HG03135 (cell line): ENCODE measurements at regions not wholly inside any gene's neighbourhood (a gene's known extent, or its start where the extent isn't known, plus 50 kb on each side); places are given as distances from the start of the nearest gene placed in this dataset.
A peak's percentile ranks its signal among the peaks of the same experiment; 100 is the strongest.
"Not testable (repeated sequence)": the region's sequence is repeated elsewhere in the genome, so short reads cannot be mapped to it uniquely, and the experiment has no call there.

Source experiments
- ATAC-seq: cut with Tn5 transposase; IDR thresholded peaks from one replicate; pipeline ENCODE4 v1.9.1; 2021; ENCODE audit warnings: mild to moderate bottlenecking, moderate library complexity; ENCODE audit not compliant: unreplicated experiment

DNA sequence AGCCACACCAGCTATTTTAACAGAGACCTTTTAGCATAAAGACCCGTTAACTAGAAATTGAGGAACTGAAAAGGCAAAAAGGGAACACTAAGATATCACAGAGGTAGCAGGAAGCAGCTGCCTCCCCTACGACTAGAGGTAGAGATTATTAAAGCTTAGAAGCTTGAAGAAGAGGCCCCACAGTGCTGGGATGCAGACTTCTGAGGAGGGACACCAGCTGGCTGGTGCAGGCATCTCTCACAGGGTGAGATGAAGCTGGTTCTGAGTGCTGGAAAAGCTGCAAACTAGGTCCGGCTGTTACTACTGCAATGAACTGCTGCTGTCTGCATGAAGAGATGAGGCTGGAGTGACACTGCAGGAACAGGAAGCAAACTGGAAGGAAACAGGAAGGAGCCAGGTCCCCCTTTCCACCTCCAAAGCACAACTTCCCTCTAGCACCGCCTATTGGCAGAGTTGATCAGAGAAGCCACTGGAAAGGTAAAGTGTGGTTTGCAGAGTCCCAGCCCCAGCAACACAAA, 61.2 kb upstream of the MRPS9 start:
- ATAC-seq: peak; percentile 99

DNA sequence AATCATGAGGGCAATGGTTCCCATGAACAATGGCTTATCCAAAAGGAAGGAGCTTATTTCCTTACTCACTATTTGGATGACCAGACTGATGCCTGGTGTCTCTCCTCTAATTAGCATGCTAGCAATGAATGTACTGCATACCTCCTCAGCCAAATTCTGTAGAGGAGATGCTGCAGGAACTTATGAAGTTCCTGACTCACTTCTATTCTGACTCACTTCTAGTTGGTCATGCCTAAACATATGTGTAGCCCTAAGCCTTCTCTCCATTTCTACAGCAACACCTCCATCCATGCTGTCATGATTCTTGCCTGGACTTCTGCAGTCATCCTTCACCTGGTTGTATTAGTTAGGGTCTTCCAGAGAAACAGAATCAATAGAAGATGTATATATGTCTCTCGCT, 59.9 kb upstream of the MRPS9 start:
- no peak for ATAC-seq

DNA sequence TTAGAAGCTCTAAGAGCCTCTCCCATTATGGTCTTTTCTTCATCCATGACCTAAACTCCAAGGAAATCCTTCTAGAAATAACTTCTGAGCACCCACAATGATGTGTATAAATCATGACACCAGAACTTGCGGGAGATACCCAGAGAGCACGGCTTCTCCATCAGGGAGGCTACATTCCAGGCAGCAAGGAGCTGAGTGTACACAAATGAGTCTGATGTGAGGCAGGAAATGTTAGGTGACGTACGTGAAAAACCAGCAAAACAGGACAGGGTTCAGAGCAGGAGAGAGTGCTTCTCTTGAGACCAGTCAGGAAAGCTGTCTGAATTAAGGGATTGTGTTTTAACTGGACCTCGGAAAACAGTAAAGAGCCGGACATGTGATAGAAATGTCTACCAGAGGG, 58.1 kb upstream of the MRPS9 start:
- ATAC-seq: not testable (repeated sequence)

DNA sequence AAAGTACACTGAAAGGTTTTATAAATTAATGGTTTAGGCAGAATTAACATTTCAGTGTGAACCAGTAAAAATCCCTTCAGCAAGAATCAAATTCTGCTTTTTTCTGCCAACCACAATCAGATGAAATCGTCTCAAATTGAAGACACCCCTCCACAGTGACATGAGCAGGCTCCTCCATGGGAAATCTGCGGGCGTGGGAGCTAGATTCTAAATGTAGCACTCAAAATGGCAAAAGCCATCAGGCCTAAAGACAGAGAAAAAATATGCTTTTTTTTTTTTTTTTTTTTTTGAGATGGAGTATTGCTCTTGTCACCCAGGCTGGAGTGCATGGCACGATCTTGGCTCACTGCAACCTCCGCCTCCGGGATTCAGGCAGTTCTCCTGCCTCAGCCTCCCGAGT, 55.8 kb upstream of the MRPS9 start:
- ATAC-seq: no peak
